Endodermal cell (in vitro differentiated cells): ENCODE measurements at regions not wholly inside any gene's neighbourhood (a gene's known extent, or its start where the extent isn't known, plus 50 kb on each side); places are given as distances from the start of the nearest gene placed in this dataset.

ENCODE experiments used
- DNase-seq: peaks from one replicate; pipeline ENCODE4 v3.0.0-alpha.2; 2017
- H3K27ac ChIP-seq: 2 replicates; pipeline ENCODE4 v1.5.1; 2013; ENCODE audit warnings: mild to moderate bottlenecking, low read depth, low read length, moderate library complexity
- H3K27me3 ChIP-seq: 2 replicates; pipeline ENCODE4 v1.6.1; 2013; ENCODE audit warnings: mild to moderate bottlenecking, low read length, moderate library complexity; ENCODE audit not compliant: insufficient read depth, control insufficient read depth, poor library complexity, severe bottlenecking
- H3K36me3 ChIP-seq: 2 replicates; pipeline ENCODE4 v1.7.0; 2013; ENCODE audit warnings: mild to moderate bottlenecking, low read length, moderate library complexity; ENCODE audit not compliant: control insufficient read depth, insufficient read depth
- H3K4me1 ChIP-seq: one replicate; pipeline ENCODE4 v1.7.0; 2013; ENCODE audit warnings: low read length; ENCODE audit not compliant: control insufficient read depth, insufficient read depth
- H3K4me3 ChIP-seq: 2 replicates; pipeline ENCODE4 v1.5.1; 2013; ENCODE audit warnings: mild to moderate bottlenecking, low read length, moderate library complexity
- H3K9ac ChIP-seq: 2 replicates; pipeline ENCODE4 v1.6.1; 2013; ENCODE audit warnings: mild to moderate bottlenecking, low read length, moderate library complexity; ENCODE audit not compliant: poor library complexity, severe bottlenecking; ENCODE audit errors: extremely low read depth
- H3K9me3 ChIP-seq: 2 replicates; pipeline ENCODE4 v1.6.1; 2013; ENCODE audit warnings: mild to moderate bottlenecking, low read length, moderate library complexity; ENCODE audit not compliant: control insufficient read depth
- H3K27ac Mint-ChIP-seq: 2 replicates; pipeline ENCODE4 v1.8.0; 2020; ENCODE audit warnings: mixed read lengths
- H3K27me3 Mint-ChIP-seq: 2 replicates; pipeline ENCODE4 v1.8.0; 2021; ENCODE audit warnings: mild to moderate bottlenecking, mixed read lengths; ENCODE audit not compliant: insufficient read depth
- H3K36me3 Mint-ChIP-seq: 2 replicates; pipeline ENCODE4 v1.8.0; 2020; ENCODE audit warnings: low read depth, mixed read lengths
- H3K4me1 Mint-ChIP-seq: 2 replicates; pipeline ENCODE4 v1.8.0; 2020; ENCODE audit warnings: mixed read lengths
- H3K4me3 Mint-ChIP-seq: 2 replicates; pipeline ENCODE4 v1.8.0; 2020; ENCODE audit warnings: mild to moderate bottlenecking, moderate library complexity, mixed read lengths
- H3K9me3 Mint-ChIP-seq: 2 replicates; pipeline ENCODE4 v1.8.0; 2020; ENCODE audit warnings: mild to moderate bottlenecking, mixed read lengths
- WGBS, 2 experiments: methylation state at CpG; one replicate each; pipeline versions ENCODE4 v1.1.5 to v1.1.7; 2013; ENCODE audit warnings: missing lambda C conversion rate in 2 of 2, mixed read lengths in 1 of 2; ENCODE audit not compliant: insufficient coverage in 1 of 2, insufficient read length in 1 of 2; 5-methylcytosine and 5-hydroxymethylcytosine counted together
- TF ChIP-seq, protein P1 (sequence below): fragments of 200-600 bp; sonication (generic); conservative IDR thresholded peaks from 2 replicates; pipeline ENCODE4 v1.5.0; 2021; ENCODE audit warnings: antibody characterized with exemption, mild to moderate bottlenecking

DNA sequence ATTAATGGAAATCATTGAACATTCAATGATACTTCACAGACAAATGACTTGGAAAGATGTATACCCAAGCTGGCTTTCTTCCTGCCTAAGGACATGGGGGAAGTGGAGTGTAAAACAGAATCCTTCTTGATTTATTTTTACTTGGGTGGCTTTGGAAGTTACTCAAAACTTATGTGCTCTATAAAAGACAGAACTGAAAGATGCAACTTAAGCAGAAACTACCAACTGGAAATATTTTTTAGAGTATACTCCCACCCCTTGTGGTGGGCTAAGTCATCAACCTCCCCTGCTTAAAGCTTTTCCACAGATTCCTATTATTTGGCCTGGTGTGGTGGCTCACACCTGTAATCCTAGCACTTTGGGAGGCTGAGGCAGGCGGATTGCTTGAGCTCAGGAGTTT, 126.0 kb upstream of the ATP2B1 start:
- Histone ChIP-seq H3K36me3 (no peaks in the 10 kb centered on the region), H3K4me3 (no peak overlapping the region), H3K9ac (no peak overlapping the region), H3K27me3 (no peaks in the 10 kb centered on the region), H3K4me1 (peaks cover 7% of the 10 kb centered on the region), H3K9me3 (no peaks in the 10 kb centered on the region), H3K27ac (no peak overlapping the region)
- H3K27me3 Mint-ChIP-seq: no peaks in the 10 kb centered on the region
- TF ChIP-seq, protein P1, sequence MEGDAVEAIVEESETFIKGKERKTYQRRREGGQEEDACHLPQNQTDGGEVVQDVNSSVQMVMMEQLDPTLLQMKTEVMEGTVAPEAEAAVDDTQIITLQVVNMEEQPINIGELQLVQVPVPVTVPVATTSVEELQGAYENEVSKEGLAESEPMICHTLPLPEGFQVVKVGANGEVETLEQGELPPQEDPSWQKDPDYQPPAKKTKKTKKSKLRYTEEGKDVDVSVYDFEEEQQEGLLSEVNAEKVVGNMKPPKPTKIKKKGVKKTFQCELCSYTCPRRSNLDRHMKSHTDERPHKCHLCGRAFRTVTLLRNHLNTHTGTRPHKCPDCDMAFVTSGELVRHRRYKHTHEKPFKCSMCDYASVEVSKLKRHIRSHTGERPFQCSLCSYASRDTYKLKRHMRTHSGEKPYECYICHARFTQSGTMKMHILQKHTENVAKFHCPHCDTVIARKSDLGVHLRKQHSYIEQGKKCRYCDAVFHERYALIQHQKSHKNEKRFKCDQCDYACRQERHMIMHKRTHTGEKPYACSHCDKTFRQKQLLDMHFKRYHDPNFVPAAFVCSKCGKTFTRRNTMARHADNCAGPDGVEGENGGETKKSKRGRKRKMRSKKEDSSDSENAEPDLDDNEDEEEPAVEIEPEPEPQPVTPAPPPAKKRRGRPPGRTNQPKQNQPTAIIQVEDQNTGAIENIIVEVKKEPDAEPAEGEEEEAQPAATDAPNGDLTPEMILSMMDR: no peak
- H3K9me3 Mint-ChIP-seq: no peaks in the 10 kb centered on the region
- DNase-seq: no peak
- H3K4me3 Mint-ChIP-seq: no peak overlapping the region
- WGBS, 2 experiments: 100% methylated on average over 1 of the region's 1 CpG; no CpG with 5 or more reads in 1 of the 2 experiments
- H3K36me3 Mint-ChIP-seq: no peaks in the 10 kb centered on the region
- H3K27ac Mint-ChIP-seq: no peak overlapping the region
- peaks cover 53% of the 10 kb centered on the region for H3K4me1 Mint-ChIP-seq

- no peak overlapping the region for H3K27ac Mint-ChIP-seq
- Histone ChIP-seq H3K27ac (no peak overlapping the region), H3K9ac (no peak overlapping the region), H3K27me3 (no peaks in the 10 kb centered on the region), H3K36me3 (no peaks in the 10 kb centered on the region), H3K4me1 (peaks cover 8% of the 10 kb centered on the region), H3K4me3 (no peak overlapping the region), H3K9me3 (no peaks in the 10 kb centered on the region)
- no peak overlapping the region for H3K4me3 Mint-ChIP-seq
- no peak for DNase-seq
- no peaks in the 10 kb centered on the region for H3K27me3 Mint-ChIP-seq
- H3K36me3 Mint-ChIP-seq: no peaks in the 10 kb centered on the region
- WGBS, 2 experiments: 100% methylated on average over 1 of the region's 1 CpG
- TF ChIP-seq, protein P1: no peak
- H3K9me3 Mint-ChIP-seq: no peaks in the 10 kb centered on the region
- H3K4me1 Mint-ChIP-seq: peaks cover 55% of the 10 kb centered on the region
Measured at GRCh38 chr12:89833337-89834252, 125.0 kb upstream of the ATP2B1 start.

- 73 to 84% methylated on average over 2 of the region's 2 CpGs for WGBS, 2 experiments
- no peaks in the 10 kb centered on the region for H3K36me3 ChIP-seq
- Mint-ChIP-seq H3K36me3 (no peaks in the 10 kb centered on the region), H3K27me3 (no peaks in the 10 kb centered on the region), H3K9me3 (no peaks in the 10 kb centered on the region), H3K4me3 (no peak overlapping the region), H3K4me1 (peaks cover 64% of the 10 kb centered on the region), H3K27ac (no peak overlapping the region)
- TF ChIP-seq, protein P1: no peak
- no peak overlapping the region for H3K9ac ChIP-seq
- H3K9me3 ChIP-seq: no peaks in the 10 kb centered on the region
- DNase-seq: no peak
- H3K4me1 ChIP-seq: peaks cover 9% of the 10 kb centered on the region
- no peaks in the 10 kb centered on the region for H3K27me3 ChIP-seq
- H3K27ac ChIP-seq: no peak overlapping the region
- no peak overlapping the region for H3K4me3 ChIP-seq
Measured at GRCh38 chr12:89832336-89832735, 123.7 kb upstream of the ATP2B1 start.
